ENCODE measurements at regions not wholly inside any gene's neighbourhood (a gene's known extent, or its start where the extent isn't known, plus 50 kb on each side); places are given as distances from the start of the nearest gene placed in this dataset.

DNA sequence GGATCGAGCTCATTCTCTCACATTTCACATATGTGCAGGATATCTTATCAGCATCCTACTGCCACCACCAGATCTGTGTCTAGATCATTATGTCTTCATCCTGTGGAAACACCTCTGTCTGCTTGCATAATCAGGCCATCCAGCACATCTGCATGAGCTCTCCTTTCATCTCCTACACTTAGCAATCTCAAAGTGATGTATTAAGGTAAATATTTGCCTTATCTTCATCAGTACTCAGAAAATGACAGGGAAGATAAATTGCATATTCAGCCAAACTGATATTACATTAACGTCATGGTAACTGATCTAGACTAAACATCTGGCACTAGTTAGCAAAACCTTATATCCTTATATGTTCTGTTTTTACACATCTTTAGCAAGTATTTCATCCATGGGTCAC lies 207.3 kb upstream of the PABPC4L start:
- TF ChIP-seq, protein P1, sequence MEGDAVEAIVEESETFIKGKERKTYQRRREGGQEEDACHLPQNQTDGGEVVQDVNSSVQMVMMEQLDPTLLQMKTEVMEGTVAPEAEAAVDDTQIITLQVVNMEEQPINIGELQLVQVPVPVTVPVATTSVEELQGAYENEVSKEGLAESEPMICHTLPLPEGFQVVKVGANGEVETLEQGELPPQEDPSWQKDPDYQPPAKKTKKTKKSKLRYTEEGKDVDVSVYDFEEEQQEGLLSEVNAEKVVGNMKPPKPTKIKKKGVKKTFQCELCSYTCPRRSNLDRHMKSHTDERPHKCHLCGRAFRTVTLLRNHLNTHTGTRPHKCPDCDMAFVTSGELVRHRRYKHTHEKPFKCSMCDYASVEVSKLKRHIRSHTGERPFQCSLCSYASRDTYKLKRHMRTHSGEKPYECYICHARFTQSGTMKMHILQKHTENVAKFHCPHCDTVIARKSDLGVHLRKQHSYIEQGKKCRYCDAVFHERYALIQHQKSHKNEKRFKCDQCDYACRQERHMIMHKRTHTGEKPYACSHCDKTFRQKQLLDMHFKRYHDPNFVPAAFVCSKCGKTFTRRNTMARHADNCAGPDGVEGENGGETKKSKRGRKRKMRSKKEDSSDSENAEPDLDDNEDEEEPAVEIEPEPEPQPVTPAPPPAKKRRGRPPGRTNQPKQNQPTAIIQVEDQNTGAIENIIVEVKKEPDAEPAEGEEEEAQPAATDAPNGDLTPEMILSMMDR (IDR thresholded peaks at IDR 0.05), result no peak
- TF ChIP-seq POLR2A (IDR thresholded peaks at IDR 0.05) (no peak), POLR2AphosphoS5 (IDR thresholded peaks at IDR 0.05) (no peak), EP300 (IDR thresholded peaks at IDR 0.05) (no peak)
- Histone ChIP-seq H3K36me3 (no peaks in the 10 kb centered on the region), H3K4me3 (no peak overlapping the region), H3K27ac (no peak overlapping the region), H3K27me3 (no peaks in the 10 kb centered on the region), H3K4me1 (no peaks in the 10 kb centered on the region), H3K9me3 (no peaks in the 10 kb centered on the region)
- 27 to 33% methylated on average over 2 of the region's 2 CpGs for WGBS, 2 donors (ENCODE audit: low coverage in 1 of 2)
- no peak for ATAC-seq

DNA sequence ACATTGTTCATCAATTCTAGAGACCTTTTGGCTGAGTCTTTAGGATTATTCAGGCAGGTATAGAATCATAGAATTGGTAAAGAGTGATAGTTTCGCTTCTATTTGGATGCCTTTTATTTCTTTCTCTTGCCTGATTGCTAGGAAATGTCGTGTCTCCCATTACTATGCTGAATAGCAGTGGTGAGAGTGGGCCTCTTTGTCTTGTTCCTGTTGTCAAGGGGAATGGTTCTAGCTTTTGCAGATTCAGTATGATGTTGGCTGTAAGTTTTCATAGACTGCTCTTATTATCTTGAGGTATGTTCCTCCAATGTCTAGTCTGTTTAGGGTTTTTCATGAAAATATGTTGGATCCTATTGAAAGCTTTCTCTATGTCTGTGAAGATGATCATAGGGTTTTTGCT lies 200.2 kb upstream of the PABPC4L start:
- peaks cover 0 to 13% (median 0%) of the 10 kb centered on the region in 3 donors for H3K9me3 ChIP-seq
- H3K27me3 ChIP-seq, result no peaks in the 10 kb centered on the region
- 82 to 85% methylated on average over 2 of the region's 2 CpGs for WGBS, 2 donors (ENCODE audit: low coverage in 1 of 2)
- H3K4me3 ChIP-seq, result no peak overlapping the region
- H3K27ac ChIP-seq, result no peak overlapping the region
- no peaks in the 10 kb centered on the region for H3K4me1 ChIP-seq
- no peaks in the 10 kb centered on the region for H3K36me3 ChIP-seq
- no peak for ATAC-seq
- TF ChIP-seq, protein P1 (IDR thresholded peaks at IDR 0.05), result no peak
- TF ChIP-seq POLR2AphosphoS5 (IDR thresholded peaks at IDR 0.05) (no peak), EP300 (IDR thresholded peaks at IDR 0.05) (no peak), POLR2A (IDR thresholded peaks at IDR 0.05) (no peak)

DNA sequence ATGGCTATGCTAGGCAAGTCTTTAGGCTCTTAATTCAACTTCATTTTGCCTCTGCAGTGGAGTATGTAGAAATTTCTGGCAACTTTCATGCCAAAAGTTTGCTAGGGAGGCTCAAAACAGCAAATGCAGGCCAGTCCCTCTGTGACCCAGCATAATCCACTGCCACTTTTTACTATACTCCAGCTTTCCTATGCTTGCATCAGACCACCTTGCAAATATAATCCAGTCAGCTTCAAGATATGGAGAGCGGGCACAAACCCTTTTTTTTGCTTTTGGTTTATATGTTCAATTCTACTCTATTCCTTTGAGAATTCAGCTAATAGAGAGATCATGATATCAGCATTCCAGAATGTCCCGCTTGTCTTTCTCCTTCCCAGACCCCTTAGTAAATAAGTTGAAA lies 192.0 kb upstream of the PABPC4L start:
- H3K9me3 ChIP-seq, result peaks cover 0 to 25% (median 0%) of the 10 kb centered on the region in 3 donors
- no peak for ATAC-seq
- H3K27me3 ChIP-seq, result no peaks in the 10 kb centered on the region
- WGBS, 2 donors (ENCODE audit: low coverage in 1 of 2), result 100% methylated on average over 1 to 2 of the region's 2 CpGs
- no peak overlapping the region for H3K27ac ChIP-seq
- H3K36me3 ChIP-seq, result no peaks in the 10 kb centered on the region
- no peak for TF ChIP-seq POLR2A (IDR thresholded peaks at IDR 0.05)
- TF ChIP-seq, protein P1 (IDR thresholded peaks at IDR 0.05), result no peak
- no peak for TF ChIP-seq EP300 (IDR thresholded peaks at IDR 0.05)
- H3K4me3 ChIP-seq, result no peak overlapping the region
- no peaks in the 10 kb centered on the region for H3K4me1 ChIP-seq

DNA sequence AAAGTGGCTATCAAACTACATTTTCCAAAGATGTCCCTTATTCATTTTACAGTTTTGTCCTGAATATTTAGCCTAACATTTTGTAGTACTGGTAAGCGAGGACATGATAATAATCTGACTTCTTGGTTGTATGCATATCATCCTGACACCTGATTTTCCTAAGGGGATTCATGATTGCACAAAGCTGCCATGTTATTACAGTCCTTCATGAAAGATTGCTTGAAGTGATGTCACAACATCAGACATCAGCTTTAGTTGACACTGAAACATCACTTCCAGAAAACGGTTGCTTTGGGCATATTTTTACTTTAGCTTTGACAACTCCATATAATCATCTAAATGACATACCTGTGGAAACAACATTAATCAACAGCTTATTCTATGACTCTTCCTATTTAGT lies 188.7 kb upstream of the PABPC4L start:
- no peaks in the 10 kb centered on the region for H3K27me3 ChIP-seq
- no peaks in the 10 kb centered on the region for H3K9me3 ChIP-seq
- TF ChIP-seq EP300 (IDR thresholded peaks at IDR 0.05), result no peak
- TF ChIP-seq, protein P1 (IDR thresholded peaks at IDR 0.05), result no peak
- no peak for TF ChIP-seq POLR2A (IDR thresholded peaks at IDR 0.05)
- no peak for TF ChIP-seq POLR2AphosphoS5 (IDR thresholded peaks at IDR 0.05)
- H3K4me3 ChIP-seq, result no peak overlapping the region
- H3K4me1 ChIP-seq, result no peaks in the 10 kb centered on the region
- H3K27ac ChIP-seq, result no peak overlapping the region
- whole genome bisulfite sequencing, 2 donors (ENCODE audit: low coverage in 1 of 2), result 63 to 66% methylated on average over 2 of the region's 2 CpGs
- ATAC-seq, result no peak
- no peaks in the 10 kb centered on the region for H3K36me3 ChIP-seq

DNA sequence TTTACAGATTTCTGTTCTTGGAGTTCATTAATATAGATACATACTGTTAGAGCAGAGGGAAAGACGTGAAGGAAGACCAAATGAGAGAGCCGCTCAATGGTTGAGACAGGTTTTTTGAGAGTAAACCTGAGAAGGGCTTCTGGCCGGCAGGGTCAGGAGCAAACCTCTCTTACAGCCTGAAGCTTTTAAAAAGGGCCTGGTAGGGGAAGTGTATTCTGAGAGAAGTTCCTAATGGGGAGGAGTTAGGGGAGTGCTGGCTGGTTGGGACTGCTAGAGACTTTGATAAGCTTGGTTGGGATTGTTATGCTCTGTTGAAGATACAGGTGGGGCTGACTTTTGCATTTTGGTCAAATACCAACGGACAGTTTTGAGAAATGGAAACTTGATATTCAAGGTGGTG lies 186.8 kb upstream of the PABPC4L start:
- no peak overlapping the region for H3K4me3 ChIP-seq
- WGBS, 2 donors (ENCODE audit: low coverage in 1 of 2), result 88 to 90% methylated on average over 4 of the region's 4 CpGs
- no peak overlapping the region for H3K27ac ChIP-seq
- no peaks in the 10 kb centered on the region for H3K27me3 ChIP-seq
- no peaks in the 10 kb centered on the region for H3K4me1 ChIP-seq
- no peaks in the 10 kb centered on the region for H3K36me3 ChIP-seq
- no peaks in the 10 kb centered on the region for H3K9me3 ChIP-seq
- ATAC-seq, result no peak
- TF ChIP-seq, protein P1 (IDR thresholded peaks at IDR 0.05), result no peak
- TF ChIP-seq POLR2AphosphoS5 (IDR thresholded peaks at IDR 0.05) (no peak), POLR2A (IDR thresholded peaks at IDR 0.05) (no peak), EP300 (IDR thresholded peaks at IDR 0.05) (no peak)

All from gastroesophageal sphincter (tissue), 4 donors.